ENCODE measurements at regions not wholly inside any gene's neighbourhood (a gene's known extent, or its start where the extent isn't known, plus 50 kb on each side); places are given as distances from the start of the nearest gene placed in this dataset.

GRCh38 chr6:106727480-106728149 is 98.2 kb downstream of the QRSL1 start:
- TF ChIP-seq, protein P1, sequence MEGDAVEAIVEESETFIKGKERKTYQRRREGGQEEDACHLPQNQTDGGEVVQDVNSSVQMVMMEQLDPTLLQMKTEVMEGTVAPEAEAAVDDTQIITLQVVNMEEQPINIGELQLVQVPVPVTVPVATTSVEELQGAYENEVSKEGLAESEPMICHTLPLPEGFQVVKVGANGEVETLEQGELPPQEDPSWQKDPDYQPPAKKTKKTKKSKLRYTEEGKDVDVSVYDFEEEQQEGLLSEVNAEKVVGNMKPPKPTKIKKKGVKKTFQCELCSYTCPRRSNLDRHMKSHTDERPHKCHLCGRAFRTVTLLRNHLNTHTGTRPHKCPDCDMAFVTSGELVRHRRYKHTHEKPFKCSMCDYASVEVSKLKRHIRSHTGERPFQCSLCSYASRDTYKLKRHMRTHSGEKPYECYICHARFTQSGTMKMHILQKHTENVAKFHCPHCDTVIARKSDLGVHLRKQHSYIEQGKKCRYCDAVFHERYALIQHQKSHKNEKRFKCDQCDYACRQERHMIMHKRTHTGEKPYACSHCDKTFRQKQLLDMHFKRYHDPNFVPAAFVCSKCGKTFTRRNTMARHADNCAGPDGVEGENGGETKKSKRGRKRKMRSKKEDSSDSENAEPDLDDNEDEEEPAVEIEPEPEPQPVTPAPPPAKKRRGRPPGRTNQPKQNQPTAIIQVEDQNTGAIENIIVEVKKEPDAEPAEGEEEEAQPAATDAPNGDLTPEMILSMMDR (IDR thresholded peaks at IDR 0.05 in 2 of 3, conservative IDR thresholded peaks at IDR 0.05 in 1 of 3; ENCODE audit: borderline replicate concordance in 1 of 3, insufficient read depth in 1 of 3, low read depth in 2 of 3, low read length in 2 of 3) = no peak
- TF ChIP-seq YY1 (IDR thresholded peaks at IDR 0.05; ENCODE audit: extremely low read depth, insufficient replicate concordance, low read depth, low read length) (no peak), POLR2AphosphoS5 (IDR thresholded peaks at IDR 0.05; ENCODE audit: low read depth, low read length) (no peak), POLR2A (IDR thresholded peaks at IDR 0.05; ENCODE audit: borderline replicate concordance, extremely low read depth, insufficient read depth, insufficient read length) (no peak), SRF (IDR thresholded peaks at IDR 0.05; ENCODE audit: low read depth) (no peak), SP1 (IDR thresholded peaks at IDR 0.05; ENCODE audit: low read depth) (no peak), ZFX (IDR thresholded peaks at IDR 0.05) (no peak), ELF1 (IDR thresholded peaks at IDR 0.05; ENCODE audit: borderline replicate concordance, low read depth) (no peak), EZH2phosphoT487 (IDR thresholded peaks at IDR 0.05; ENCODE audit: borderline replicate concordance) (no peak), CBX3 (IDR thresholded peaks at IDR 0.05; ENCODE audit: low read depth) (no peak)
